ENCODE measurements at regions not wholly inside any gene's neighbourhood (a gene's known extent, or its start where the extent isn't known, plus 50 kb on each side); places are given as distances from the start of the nearest gene placed in this dataset.
"Not testable (repeated sequence)": the region's sequence is repeated elsewhere in the genome, so short reads cannot be mapped to it uniquely, and the experiment has no call there.

DNA sequence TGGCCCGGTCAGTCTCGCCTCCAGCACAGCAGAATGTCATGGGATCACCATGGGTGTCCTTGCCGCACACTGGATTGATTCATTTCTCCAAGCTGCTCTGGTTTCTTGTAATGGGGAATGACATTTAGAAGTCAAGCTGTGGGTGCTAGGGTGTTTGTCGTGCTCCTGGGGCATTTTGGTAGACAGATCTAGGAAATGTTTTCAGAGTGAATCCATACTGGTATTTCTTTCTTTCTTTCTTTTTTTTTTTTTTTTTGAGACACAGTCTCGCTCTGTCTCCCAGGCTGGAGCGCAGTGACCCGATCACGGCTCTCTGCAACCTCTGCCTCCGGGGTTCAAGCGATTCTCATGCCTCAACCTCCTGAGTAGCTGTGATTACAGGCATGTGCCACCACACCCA lies 100.0 kb upstream of the PZP start:
- H3K4me3 ChIP-seq (ENCODE audit: low read length); intact Hi-C loops (cut with DNase I); H3K27ac ChIP-seq (ENCODE audit: low read length); H3K27me3 ChIP-seq (ENCODE audit: control insufficient read depth, insufficient read depth); H3K9me3 ChIP-seq (ENCODE audit: control insufficient read depth, low read length); H3K4me1 ChIP-seq (ENCODE audit: control insufficient read depth, insufficient read depth, low read length); ATAC-seq; DNase-seq: not testable (repeated sequence)
- 94% methylated on average over 10 of the region's 10 CpGs for WGBS

GRCh38 chr12:9307255-9307654 lies 99.1 kb upstream of the PZP start:
- H3K9me3 ChIP-seq (ENCODE audit: control insufficient read depth, low read length); H3K4me3 ChIP-seq (ENCODE audit: low read length); H3K27ac ChIP-seq (ENCODE audit: low read length); H3K4me1 ChIP-seq (ENCODE audit: control insufficient read depth, insufficient read depth, low read length); ATAC-seq; intact Hi-C loops (cut with DNase I); DNase-seq; H3K27me3 ChIP-seq (ENCODE audit: control insufficient read depth, insufficient read depth): not testable (repeated sequence)
- 90% methylated on average over 5 of the region's 5 CpGs for WGBS

GRCh38 chr12:9306004-9306403 lies 97.8 kb upstream of the PZP start:
- H3K9me3 ChIP-seq (ENCODE audit: control insufficient read depth, low read length); H3K4me3 ChIP-seq (ENCODE audit: low read length); DNase-seq; H3K27ac ChIP-seq (ENCODE audit: low read length); H3K27me3 ChIP-seq (ENCODE audit: control insufficient read depth, insufficient read depth); ATAC-seq; H3K4me1 ChIP-seq (ENCODE audit: control insufficient read depth, insufficient read depth, low read length); intact Hi-C loops (cut with DNase I): not testable (repeated sequence)
- 93% methylated on average over 9 of the region's 12 CpGs for WGBS

DNA sequence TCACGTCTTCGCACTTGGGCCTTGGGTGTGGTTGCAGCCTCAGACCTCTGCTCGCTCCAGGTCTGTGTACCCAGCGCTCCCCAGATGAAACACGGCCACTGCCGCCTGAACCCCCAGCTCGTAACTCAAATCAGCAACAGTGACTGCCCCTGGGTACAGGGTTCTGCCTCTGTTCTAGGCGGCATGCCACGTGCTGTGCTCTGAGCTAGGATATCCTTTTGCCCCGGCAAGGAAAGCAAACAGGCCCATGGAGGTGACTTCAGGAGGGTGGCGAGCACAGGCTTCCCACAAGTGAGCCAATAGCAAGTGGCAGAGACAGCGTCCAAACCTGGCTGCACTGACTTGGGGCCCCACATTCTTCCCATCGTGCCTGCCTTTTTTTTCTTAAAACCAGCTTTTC lies 96.3 kb upstream of the PZP start:
- intact Hi-C loops (cut with DNase I); H3K4me3 ChIP-seq (ENCODE audit: low read length); H3K9me3 ChIP-seq (ENCODE audit: control insufficient read depth, low read length); DNase-seq; H3K27me3 ChIP-seq (ENCODE audit: control insufficient read depth, insufficient read depth); ATAC-seq; H3K27ac ChIP-seq (ENCODE audit: low read length); H3K4me1 ChIP-seq (ENCODE audit: control insufficient read depth, insufficient read depth, low read length): not testable (repeated sequence)
- 92% methylated on average over 12 of the region's 13 CpGs for WGBS

DNA sequence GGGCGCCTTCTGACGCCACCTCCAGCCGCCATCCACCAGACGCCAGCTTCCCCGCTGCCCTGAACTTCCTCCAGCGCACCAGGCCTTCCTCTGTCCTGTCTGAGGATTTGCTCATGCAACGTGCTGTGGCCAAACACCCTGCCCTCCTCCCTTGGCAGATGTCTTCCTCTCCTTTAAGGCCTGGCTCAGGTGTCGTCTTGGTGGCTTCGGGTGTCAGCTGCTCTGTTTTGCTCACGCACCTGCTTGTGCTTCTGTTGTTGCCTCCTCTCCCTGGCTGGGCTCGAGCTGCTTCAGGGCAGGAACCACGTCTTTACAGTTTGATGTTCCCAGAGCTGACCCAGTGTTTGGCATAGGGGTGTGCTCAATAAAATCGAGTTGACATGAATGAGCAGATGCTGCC lies 87.7 kb upstream of the PZP start:
- H3K9me3 ChIP-seq (ENCODE audit: control insufficient read depth, low read length); H3K4me3 ChIP-seq (ENCODE audit: low read length); ATAC-seq; intact Hi-C loops (cut with DNase I); H3K27ac ChIP-seq (ENCODE audit: low read length); H3K27me3 ChIP-seq (ENCODE audit: control insufficient read depth, insufficient read depth); DNase-seq; H3K4me1 ChIP-seq (ENCODE audit: control insufficient read depth, insufficient read depth, low read length): not testable (repeated sequence)
- 89% methylated on average over 1 of the region's 13 CpGs for WGBS

DNA sequence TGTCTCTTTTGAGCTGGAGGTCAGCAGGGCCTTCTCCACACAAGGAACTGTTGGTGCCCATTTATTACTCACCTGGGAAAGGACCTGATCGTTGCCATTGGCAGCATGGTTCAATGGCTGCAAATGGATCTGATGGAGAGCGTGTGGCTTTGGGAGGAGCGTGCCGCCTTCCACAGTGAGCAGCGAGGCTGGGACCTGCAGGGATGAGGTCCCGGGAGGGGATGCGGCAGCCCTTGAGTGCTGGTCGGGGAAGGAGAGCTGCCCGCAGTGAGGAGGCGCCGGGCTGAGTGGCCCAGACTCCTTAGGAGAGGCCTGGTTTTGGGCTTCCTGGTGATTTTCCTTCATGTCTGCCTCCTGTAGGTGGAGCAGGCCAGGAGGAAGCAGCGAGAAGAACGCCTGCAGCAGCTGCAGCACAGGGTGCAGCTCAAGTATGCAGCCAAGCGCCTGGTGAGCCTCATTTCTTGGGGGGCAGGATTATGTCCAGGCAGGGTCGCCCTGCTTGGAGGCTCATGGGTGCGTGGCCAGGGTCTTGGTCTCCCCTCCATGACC lies 86.0 kb upstream of the PZP start:
- H3K4me1 ChIP-seq (ENCODE audit: control insufficient read depth, insufficient read depth, low read length); H3K27me3 ChIP-seq (ENCODE audit: control insufficient read depth, insufficient read depth); H3K27ac ChIP-seq (ENCODE audit: low read length); intact Hi-C loops (cut with DNase I); H3K4me3 ChIP-seq (ENCODE audit: low read length); ATAC-seq; H3K9me3 ChIP-seq (ENCODE audit: control insufficient read depth, low read length); DNase-seq: not testable (repeated sequence)
- 80% methylated on average over 13 of the region's 16 CpGs for WGBS

DNA sequence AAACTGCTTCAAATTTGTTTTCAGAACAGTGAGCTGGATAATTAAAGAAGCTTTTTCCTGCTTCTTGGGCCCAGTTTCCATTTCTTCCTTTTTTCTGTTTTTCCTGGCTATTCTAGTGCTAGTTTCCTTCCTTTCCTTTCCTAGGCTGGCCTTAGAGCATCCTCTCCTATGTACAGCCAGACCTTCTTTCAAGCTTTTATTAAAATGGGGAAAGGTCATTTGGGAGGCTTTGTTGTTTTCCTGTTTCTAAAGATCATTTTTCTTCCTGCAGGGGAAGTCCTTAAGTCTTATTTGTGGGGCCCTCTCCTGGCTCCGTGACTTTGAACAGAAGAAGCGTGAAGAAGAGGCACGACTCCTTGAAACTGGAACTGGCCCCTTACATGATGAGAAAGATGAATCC lies 85.2 kb upstream of the PZP start:
- H3K27me3 ChIP-seq (ENCODE audit: control insufficient read depth, insufficient read depth); DNase-seq; intact Hi-C loops (cut with DNase I); H3K9me3 ChIP-seq (ENCODE audit: control insufficient read depth, low read length); H3K4me1 ChIP-seq (ENCODE audit: control insufficient read depth, insufficient read depth, low read length); H3K27ac ChIP-seq (ENCODE audit: low read length); H3K4me3 ChIP-seq (ENCODE audit: low read length): not testable (repeated sequence)
- no CpG with 5 or more reads among the region's 3 CpGs for WGBS
- peak in 1 of 2 donors; percentile 26 for ATAC-seq

- H3K9me3 ChIP-seq (ENCODE audit: control insufficient read depth, low read length); H3K4me1 ChIP-seq (ENCODE audit: control insufficient read depth, insufficient read depth, low read length); H3K27ac ChIP-seq (ENCODE audit: low read length); H3K27me3 ChIP-seq (ENCODE audit: control insufficient read depth, insufficient read depth); DNase-seq; intact Hi-C loops (cut with DNase I); H3K4me3 ChIP-seq (ENCODE audit: low read length): not testable (repeated sequence)
- 69% methylated on average over 1 of the region's 5 CpGs for WGBS
- ATAC-seq: peak in 1 of 2 donors; percentile 35
Measured at GRCh38 chr12:9289984-9290383, 81.8 kb upstream of the PZP start.

DNA sequence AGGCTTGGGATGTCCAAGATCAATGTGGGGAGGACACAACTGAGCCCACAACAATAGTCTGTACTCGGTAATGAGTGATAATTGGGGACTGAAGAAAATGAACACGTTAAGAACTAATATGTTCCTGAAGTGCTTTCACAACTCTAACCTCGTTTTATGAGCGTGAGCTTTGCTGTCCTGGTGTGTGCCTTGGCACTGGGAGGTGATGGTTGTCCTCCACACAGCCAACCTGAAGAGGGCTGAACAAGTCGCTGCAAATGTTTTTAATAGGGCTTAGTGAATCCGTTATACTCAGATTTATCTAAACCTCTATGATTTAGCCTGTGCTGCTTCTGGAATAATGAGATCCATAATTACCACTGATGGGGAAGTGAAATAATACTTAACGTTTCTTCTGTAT lies 76.5 kb upstream of the PZP start:
- H3K4me1 ChIP-seq (ENCODE audit: control insufficient read depth, insufficient read depth, low read length); H3K27ac ChIP-seq (ENCODE audit: low read length); H3K27me3 ChIP-seq (ENCODE audit: control insufficient read depth, insufficient read depth); DNase-seq; H3K4me3 ChIP-seq (ENCODE audit: low read length); H3K9me3 ChIP-seq (ENCODE audit: control insufficient read depth, low read length); ATAC-seq; intact Hi-C loops (cut with DNase I): not testable (repeated sequence)
- 55% methylated on average over 4 of the region's 7 CpGs for WGBS

DNA sequence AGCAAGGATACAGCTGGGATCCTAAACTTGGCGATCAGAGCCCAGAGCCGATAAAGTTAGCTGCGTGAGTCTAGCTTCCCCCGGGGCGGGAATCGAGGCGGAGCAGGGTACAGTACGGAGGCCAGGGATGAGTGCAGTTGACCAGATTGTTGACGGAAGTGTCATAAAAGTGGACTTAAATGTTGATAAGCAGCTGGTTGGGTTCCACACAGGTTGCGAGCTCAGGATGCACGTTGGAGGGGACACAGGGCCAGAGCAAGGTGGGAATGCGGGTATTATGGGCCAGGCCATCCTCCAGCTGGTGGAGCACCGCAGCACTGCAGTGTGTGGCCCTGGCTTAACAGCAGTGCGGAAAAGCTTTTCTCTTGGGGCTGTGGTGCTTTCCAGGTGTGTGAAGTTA lies 76.0 kb upstream of the PZP start:
- intact Hi-C loops (cut with DNase I); H3K4me1 ChIP-seq (ENCODE audit: control insufficient read depth, insufficient read depth, low read length); H3K9me3 ChIP-seq (ENCODE audit: control insufficient read depth, low read length); H3K27me3 ChIP-seq (ENCODE audit: control insufficient read depth, insufficient read depth); H3K4me3 ChIP-seq (ENCODE audit: low read length): not testable (repeated sequence)
- H3K27ac ChIP-seq (ENCODE audit: low read length): peak overlapping the region; percentile 19
- DNase-seq: peak in 2 of 3 donors; percentile 22 to 60
- 4% methylated on average over 12 of the region's 14 CpGs for WGBS
- peak; percentile 59 to 70 for ATAC-seq

DNA sequence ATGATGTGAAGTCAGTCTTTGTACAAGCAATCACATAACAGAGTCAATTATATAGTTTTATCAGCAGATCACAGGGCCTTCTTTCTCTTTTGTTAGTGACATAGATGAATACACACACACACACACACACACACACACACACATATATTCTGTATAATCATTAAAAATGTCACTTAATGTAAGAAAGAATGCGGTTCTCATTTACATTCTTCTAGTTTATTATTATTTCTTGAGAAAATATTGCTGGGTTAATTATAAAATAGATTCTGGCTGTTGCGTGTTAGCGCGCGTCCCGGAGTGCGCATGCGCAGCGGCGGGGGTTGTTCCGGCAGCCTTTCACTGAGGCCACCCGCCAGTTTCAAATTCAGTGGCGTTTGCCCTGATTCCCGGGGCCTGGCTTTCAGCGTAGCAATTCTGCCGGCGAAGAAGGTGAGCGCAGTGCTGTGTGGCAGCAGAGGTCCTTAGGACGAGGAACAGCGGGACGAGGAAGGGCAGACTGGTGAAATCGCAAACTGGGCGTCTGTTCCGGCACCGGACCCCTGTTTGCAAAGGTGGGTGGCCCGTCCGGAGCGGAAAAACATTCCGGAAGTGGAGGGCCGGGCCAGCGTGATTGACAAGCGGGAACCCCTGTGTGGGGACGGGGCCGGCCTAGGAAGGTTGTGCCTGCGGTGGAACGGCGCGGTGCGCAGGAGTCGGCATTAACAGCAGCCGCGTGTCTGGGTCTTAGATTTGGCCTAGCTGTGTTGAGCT lies 75.3 kb upstream of the PZP start:
- under 1% methylated on average over 40 of the region's 42 CpGs for WGBS
- H3K9me3 ChIP-seq (ENCODE audit: control insufficient read depth, low read length); intact Hi-C loops (cut with DNase I); H3K4me1 ChIP-seq (ENCODE audit: control insufficient read depth, insufficient read depth, low read length); H3K27me3 ChIP-seq (ENCODE audit: control insufficient read depth, insufficient read depth): not testable (repeated sequence)
- DNase-seq (peak; percentile 93 to 96 (median 93)), ATAC-seq (peak; percentile 99 to 100)
- peak overlapping the region; percentile 92 for H3K27ac ChIP-seq (ENCODE audit: low read length)
- H3K4me3 ChIP-seq (ENCODE audit: low read length): peak overlapping the region; percentile 54
